GM12864 (cell line): ENCODE measurements at regions not wholly inside any gene's neighbourhood (a gene's known extent, or its start where the extent isn't known, plus 50 kb on each side); places are given as distances from the start of the nearest gene placed in this dataset.
"Not testable (repeated sequence)": the region's sequence is repeated elsewhere in the genome, so short reads cannot be mapped to it uniquely, and the experiment has no call there.

Source experiments
- DNase-seq: peaks from one replicate; pipeline ENCODE4 v3.0.0-alpha.2; 2011; ENCODE audit warnings: low read depth
- H3K4me3 ChIP-seq: 2 replicates; pipeline ENCODE4 v1.5.1; 2011; ENCODE audit warnings: mild to moderate bottlenecking, low read depth, low read length, control low read depth
- CTCF ChIP-seq: IDR thresholded peaks from 2 replicates; pipeline ENCODE4 v1.5.1; 2011; ENCODE audit warnings: low read depth, mild to moderate bottlenecking, moderate library complexity, low read length, control low read depth, inconsistent platforms; ENCODE audit errors: missing control alignments

DNA sequence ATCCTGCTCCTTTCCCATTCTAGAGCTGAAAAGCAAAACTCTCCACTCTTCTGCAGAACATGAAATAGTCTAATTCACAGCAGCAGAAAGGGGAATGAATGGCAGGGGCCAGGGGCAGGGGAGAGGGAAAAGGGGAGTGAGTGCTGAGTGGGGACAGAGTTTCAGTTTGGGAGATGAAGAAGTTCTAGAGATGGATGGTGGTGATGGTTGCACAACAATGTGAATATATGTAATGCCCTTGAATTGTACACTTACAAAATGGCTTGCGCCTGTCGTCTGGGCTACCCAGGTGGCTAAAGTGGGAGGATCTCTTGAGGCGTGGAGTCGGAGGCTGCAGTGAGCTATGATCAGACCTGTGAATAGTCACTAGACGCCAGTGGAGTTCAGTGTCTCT, 78.5 kb upstream of the MEF2A start:
- DNase-seq: no peak
- H3K4me3 ChIP-seq: no peak overlapping the region
- TF ChIP-seq CTCF: no peak

DNA sequence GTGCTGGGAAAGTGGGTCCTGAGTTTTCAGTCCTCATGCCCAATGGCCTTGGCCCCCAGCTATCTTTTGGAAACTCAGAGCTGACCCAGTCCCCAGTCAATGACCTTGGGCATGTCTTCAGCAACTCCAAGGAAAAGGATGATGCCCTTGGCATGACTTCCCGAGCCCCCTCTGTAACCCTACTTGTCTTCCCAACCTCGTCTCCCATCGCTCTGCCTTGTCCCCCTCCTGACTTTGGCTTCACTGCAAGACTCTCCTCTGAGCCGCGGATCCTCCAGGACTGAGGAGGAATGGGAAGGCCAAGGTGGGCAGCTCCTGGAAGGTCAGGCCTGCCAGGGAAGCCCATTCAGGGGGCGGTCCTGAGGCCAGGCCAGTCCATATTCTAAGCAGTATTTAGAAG, 73.5 kb upstream of the MEF2A start:
- TF ChIP-seq CTCF: no peak
- H3K4me3 ChIP-seq: no peak overlapping the region
- DNase-seq: no peak

- DNase-seq: no peak
- no peak overlapping the region for H3K4me3 ChIP-seq
- no peak for TF ChIP-seq CTCF
Observed at GRCh38 chr15:99492716-99493115, 73.1 kb upstream of the MEF2A start.

DNA sequence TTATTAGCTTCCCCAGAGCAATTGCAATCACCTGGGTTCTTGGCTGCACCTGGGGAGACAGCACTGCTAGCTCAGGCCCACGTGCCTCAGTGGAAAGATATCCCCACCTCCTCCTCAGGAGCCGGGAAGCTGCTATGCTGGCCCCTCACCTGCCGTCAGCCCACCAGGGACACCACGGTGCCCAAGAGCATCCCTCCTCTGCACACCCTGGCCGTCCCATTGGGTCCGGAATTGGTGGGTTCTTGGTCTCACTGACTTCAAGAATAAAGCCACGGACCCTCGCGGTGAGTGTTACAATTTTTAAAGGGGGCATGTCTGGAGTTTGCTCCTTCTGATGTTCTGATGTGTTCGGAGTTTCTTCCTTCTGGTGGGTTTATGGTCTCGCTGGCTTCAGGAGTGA, 72.3 kb upstream of the MEF2A start:
- no peak for DNase-seq
- H3K4me3 ChIP-seq: no peak overlapping the region
- no peak for TF ChIP-seq CTCF

DNA sequence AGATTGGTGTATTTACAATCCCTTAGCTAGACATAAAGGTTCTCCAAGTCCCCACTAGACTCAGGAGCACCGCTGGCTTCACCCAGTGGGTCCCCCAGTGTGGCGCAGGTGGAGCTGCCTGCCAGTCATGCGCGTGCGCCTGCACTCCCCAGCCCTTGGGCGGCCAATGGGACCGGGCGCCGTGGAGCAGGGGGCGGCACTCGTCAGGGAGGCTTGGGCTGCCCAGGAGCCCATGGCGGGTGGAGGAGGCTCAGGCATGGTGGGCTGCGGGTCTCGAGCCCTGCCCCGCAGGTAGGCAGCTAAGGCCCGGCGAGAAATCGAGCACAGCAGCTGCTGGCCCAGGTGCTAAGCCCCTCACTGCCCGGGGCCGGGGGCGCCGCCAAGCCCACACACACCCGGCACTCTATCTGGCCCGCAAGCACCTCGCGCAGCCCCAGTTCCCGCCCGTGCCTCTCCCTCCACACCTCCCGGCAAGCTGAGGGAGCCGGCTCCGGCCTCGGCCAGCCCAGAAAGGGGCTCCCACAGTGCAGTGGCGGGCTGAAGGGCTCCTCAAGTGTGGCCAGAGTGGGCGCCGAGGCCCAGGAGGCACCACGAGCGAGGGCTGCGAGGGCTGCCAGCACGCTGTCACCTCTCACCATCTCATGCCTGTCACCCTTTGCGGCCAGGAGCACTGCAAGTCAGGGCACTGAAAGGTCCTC, 71.1 kb upstream of the MEF2A start:
- DNase-seq, H3K4me3 ChIP-seq: not testable (repeated sequence)

DNA sequence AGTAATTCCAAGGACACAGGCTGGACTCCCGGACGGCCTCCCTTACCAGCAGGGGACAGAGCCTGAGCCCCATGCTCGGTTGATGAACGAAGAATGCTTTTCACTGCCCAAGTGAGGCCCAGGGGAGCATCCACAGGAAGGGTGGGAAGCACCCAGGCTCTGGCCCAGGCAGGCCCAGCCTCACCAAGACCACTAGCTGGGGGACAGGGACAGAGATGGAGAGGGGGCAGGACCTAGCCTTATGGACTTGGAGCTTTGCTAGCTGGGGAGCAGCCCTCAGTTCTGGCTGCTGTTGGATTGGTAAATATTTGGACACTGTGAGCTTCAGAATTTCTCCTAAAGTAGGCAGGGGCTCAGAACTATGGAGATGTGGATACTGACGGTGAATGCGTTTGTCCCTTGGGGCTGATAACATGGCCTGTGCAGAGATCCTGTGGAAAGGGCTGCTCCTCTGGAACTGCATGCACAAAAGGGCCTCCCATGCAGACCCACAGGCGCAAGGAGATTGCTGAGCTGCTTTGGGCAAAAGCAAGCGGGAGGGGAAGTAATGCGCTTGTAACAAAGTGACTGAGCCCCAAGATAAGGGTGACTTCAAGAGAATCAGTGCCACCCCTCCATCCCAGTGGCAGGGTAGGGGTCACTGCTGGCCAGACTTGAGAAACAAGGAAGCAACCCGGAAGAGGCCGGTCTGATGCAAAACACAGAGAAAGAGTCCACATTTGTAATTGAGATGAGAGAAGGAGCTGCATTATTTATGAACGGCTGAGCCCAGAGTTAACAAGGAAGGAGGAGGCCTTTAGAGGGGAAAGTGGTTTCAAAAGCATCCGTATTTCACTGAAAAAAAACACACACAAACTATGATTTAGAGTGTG, 70.1 kb upstream of the MEF2A start:
- no peak overlapping the region for H3K4me3 ChIP-seq
- no peak for DNase-seq
- no peak for TF ChIP-seq CTCF

GRCh38 chr15:99496302-99496629, 69.5 kb upstream of the MEF2A start:
- H3K4me3 ChIP-seq: no peak overlapping the region
- no peak for DNase-seq
- TF ChIP-seq CTCF: no peak
